Activated naive CD4-positive, alpha-beta T cell treated with anti-CD3 and anti-CD28 coated beads, Interleukin-2, amount 50 U/mL, for 24 hours (primary cell): ENCODE measurements at regions not wholly inside any gene's neighbourhood (a gene's known extent, or its start where the extent isn't known, plus 50 kb on each side); places are given as distances from the start of the nearest gene placed in this dataset.
"Not testable (repeated sequence)": the region's sequence is repeated elsewhere in the genome, so short reads cannot be mapped to it uniquely, and the experiment has no call there.

Source experiments
- H3K27ac Mint-ChIP-seq: one replicate; pipeline ENCODE4 v1.8.0; 2021; ENCODE audit warnings: mild to moderate bottlenecking, mixed read lengths
- H3K27me3 Mint-ChIP-seq: one replicate; pipeline ENCODE4 v1.8.0; 2021; ENCODE audit warnings: mixed read lengths
- H3K36me3 Mint-ChIP-seq: one replicate; pipeline ENCODE4 v1.8.0; 2021; ENCODE audit warnings: mixed read lengths
- H3K4me1 Mint-ChIP-seq: one replicate; pipeline ENCODE4 v1.8.0; 2021; ENCODE audit warnings: mixed read lengths
- H3K4me3 Mint-ChIP-seq: one replicate; pipeline ENCODE4 v1.8.0; 2021; ENCODE audit warnings: mild to moderate bottlenecking, mixed read lengths
- H3K9me3 Mint-ChIP-seq: one replicate; pipeline ENCODE4 v1.8.0; 2021; ENCODE audit warnings: mixed read lengths

GRCh38 chr22:49703505-49703904, 124.2 kb downstream of the BRD1 start:
- Mint-ChIP-seq H3K4me1 (peaks cover 8% of the 10 kb centered on the region), H3K27me3 (peaks cover 4% of the 10 kb centered on the region), H3K36me3 (no peaks in the 10 kb centered on the region), H3K27ac (no peak overlapping the region), H3K9me3 (no peaks in the 10 kb centered on the region), H3K4me3 (no peak overlapping the region)

GRCh38 chr22:49702068-49702397, 125.6 kb downstream of the BRD1 start:
- peaks cover 8% of the 10 kb centered on the region for H3K4me1 Mint-ChIP-seq
- peaks cover 1% of the 10 kb centered on the region for H3K27me3 Mint-ChIP-seq
- no peak overlapping the region for H3K27ac Mint-ChIP-seq
- peaks cover 7% of the 10 kb centered on the region for H3K9me3 Mint-ChIP-seq
- H3K4me3 Mint-ChIP-seq = no peak overlapping the region
- no peaks in the 10 kb centered on the region for H3K36me3 Mint-ChIP-seq

- Mint-ChIP-seq H3K36me3 (no peaks in the 10 kb centered on the region), H3K4me1 (peaks cover 8% of the 10 kb centered on the region), H3K4me3 (no peak overlapping the region), H3K9me3 (peaks cover 7% of the 10 kb centered on the region), H3K27me3 (no peaks in the 10 kb centered on the region), H3K27ac (no peak overlapping the region)
Measured at GRCh38 chr22:49701380-49702067, 126.1 kb downstream of the BRD1 start.

- Mint-ChIP-seq H3K4me1 (no peaks in the 10 kb centered on the region), H3K36me3 (no peaks in the 10 kb centered on the region), H3K4me3 (no peak overlapping the region), H3K27ac (no peak overlapping the region), H3K9me3 (peaks cover 7% of the 10 kb centered on the region), H3K27me3 (no peaks in the 10 kb centered on the region)
Measured at GRCh38 chr22:49699928-49700498, 127.7 kb downstream of the BRD1 start.

GRCh38 chr22:49699476-49699875, 128.2 kb downstream of the BRD1 start:
- Mint-ChIP-seq H3K27ac (no peak overlapping the region), H3K9me3 (peaks cover 7% of the 10 kb centered on the region), H3K27me3 (no peaks in the 10 kb centered on the region), H3K36me3 (no peaks in the 10 kb centered on the region), H3K4me3 (no peak overlapping the region), H3K4me1 (no peaks in the 10 kb centered on the region)

GRCh38 chr22:49698616-49699015, 129.1 kb downstream of the BRD1 start:
- H3K27ac Mint-ChIP-seq, H3K4me3 Mint-ChIP-seq, H3K9me3 Mint-ChIP-seq, H3K4me1 Mint-ChIP-seq, H3K27me3 Mint-ChIP-seq, H3K36me3 Mint-ChIP-seq: not testable (repeated sequence)

- H3K36me3 Mint-ChIP-seq = no peaks in the 10 kb centered on the region
- H3K27ac Mint-ChIP-seq = no peak overlapping the region
- H3K4me3 Mint-ChIP-seq = no peak overlapping the region
- no peaks in the 10 kb centered on the region for H3K27me3 Mint-ChIP-seq
- H3K4me1 Mint-ChIP-seq = peaks cover 12% of the 10 kb centered on the region
- peaks cover 7% of the 10 kb centered on the region for H3K9me3 Mint-ChIP-seq
Measured at GRCh38 chr22:49697047-49697446, 130.6 kb downstream of the BRD1 start.

- Mint-ChIP-seq H3K36me3 (no peaks in the 10 kb centered on the region), H3K27me3 (no peaks in the 10 kb centered on the region), H3K4me1 (peaks cover 14% of the 10 kb centered on the region), H3K27ac (no peak overlapping the region), H3K4me3 (no peak overlapping the region), H3K9me3 (peaks cover 7% of the 10 kb centered on the region)
Measured at GRCh38 chr22:49694462-49695260, 133.0 kb downstream of the BRD1 start.

- Mint-ChIP-seq H3K9me3 (peaks cover 7% of the 10 kb centered on the region), H3K36me3 (no peaks in the 10 kb centered on the region), H3K4me1 (peaks cover 14% of the 10 kb centered on the region), H3K27me3 (no peaks in the 10 kb centered on the region), H3K4me3 (no peak overlapping the region), H3K27ac (no peak overlapping the region)
Measured at GRCh38 chr22:49693848-49694247, 133.8 kb downstream of the BRD1 start.

- no peak overlapping the region for H3K27ac Mint-ChIP-seq
- H3K36me3 Mint-ChIP-seq = no peaks in the 10 kb centered on the region
- H3K9me3 Mint-ChIP-seq = peaks cover 7% of the 10 kb centered on the region
- H3K4me3 Mint-ChIP-seq = no peak overlapping the region
- H3K4me1 Mint-ChIP-seq = peaks cover 14% of the 10 kb centered on the region
- H3K27me3 Mint-ChIP-seq = no peaks in the 10 kb centered on the region
Measured at GRCh38 chr22:49693416-49693815, 134.3 kb downstream of the BRD1 start.

- Mint-ChIP-seq H3K4me1 (peaks cover 14% of the 10 kb centered on the region), H3K27me3 (no peaks in the 10 kb centered on the region), H3K36me3 (no peaks in the 10 kb centered on the region), H3K27ac (peak overlapping the region; percentile 31), H3K4me3 (no peak overlapping the region), H3K9me3 (peaks cover 7% of the 10 kb centered on the region)
Measured at GRCh38 chr22:49692499-49693225, 135.0 kb downstream of the BRD1 start.

- H3K27me3 Mint-ChIP-seq = no peaks in the 10 kb centered on the region
- H3K4me1 Mint-ChIP-seq = peaks cover 14% of the 10 kb centered on the region
- H3K4me3 Mint-ChIP-seq = no peak overlapping the region
- H3K9me3 Mint-ChIP-seq = no peaks in the 10 kb centered on the region
- no peaks in the 10 kb centered on the region for H3K36me3 Mint-ChIP-seq
- no peak overlapping the region for H3K27ac Mint-ChIP-seq
Measured at GRCh38 chr22:49691256-49691655, 136.4 kb downstream of the BRD1 start.

GRCh38 chr22:49690454-49690853, 137.2 kb downstream of the BRD1 start:
- no peaks in the 10 kb centered on the region for H3K27me3 Mint-ChIP-seq
- peaks cover 14% of the 10 kb centered on the region for H3K4me1 Mint-ChIP-seq
- no peak overlapping the region for H3K27ac Mint-ChIP-seq
- no peaks in the 10 kb centered on the region for H3K36me3 Mint-ChIP-seq
- H3K9me3 Mint-ChIP-seq = no peaks in the 10 kb centered on the region
- H3K4me3 Mint-ChIP-seq = no peak overlapping the region

- H3K36me3 Mint-ChIP-seq = no peaks in the 10 kb centered on the region
- H3K4me3 Mint-ChIP-seq = no peak overlapping the region
- no peaks in the 10 kb centered on the region for H3K27me3 Mint-ChIP-seq
- no peaks in the 10 kb centered on the region for H3K9me3 Mint-ChIP-seq
- peaks cover 14% of the 10 kb centered on the region for H3K4me1 Mint-ChIP-seq
- H3K27ac Mint-ChIP-seq = no peak overlapping the region
Measured at GRCh38 chr22:49689858-49690257, 137.8 kb downstream of the BRD1 start.

GRCh38 chr22:49689255-49689770, 138.4 kb downstream of the BRD1 start:
- Mint-ChIP-seq H3K27me3 (no peaks in the 10 kb centered on the region), H3K4me3 (no peak overlapping the region), H3K4me1 (peaks cover 14% of the 10 kb centered on the region), H3K9me3 (no peaks in the 10 kb centered on the region), H3K27ac (no peak overlapping the region), H3K36me3 (no peaks in the 10 kb centered on the region)
